BJ (cell line): ENCODE measurements at regions not wholly inside any gene's neighbourhood (a gene's known extent, or its start where the extent isn't known, plus 50 kb on each side); places are given as distances from the start of the nearest gene placed in this dataset.
"Not testable (repeated sequence)": the region's sequence is repeated elsewhere in the genome, so short reads cannot be mapped to it uniquely, and the experiment has no call there.

ENCODE experiments used
- CTCF ChIA-PET: fragments of 350-600 bp; formaldehyde crosslinking; extraction: SDS; loops from one replicate; lab custom pipeline; 2021; ENCODE audit warnings: antibody characterized with exemption, inconsistent platforms; lab: Yijun Ruan, JAX
- POLR2A ChIA-PET: fragments of 300-600 bp; sonication (Branson Sonifier 250); formaldehyde crosslinking; extraction: SDS; loops from one replicate; lab custom pipeline; 2021; ENCODE audit warnings: antibody characterized with exemption; lab: Charles Lee
- DNase-seq: peaks from one replicate; pipeline ENCODE4 v3.0.0-alpha.2; 2011; ENCODE audit warnings: low read depth
- H3K27me3 ChIP-seq: 2 replicates; pipeline ENCODE4 v1.6.0; 2011; ENCODE audit warnings: low read length; ENCODE audit not compliant: control insufficient read depth, insufficient read depth
- H3K36me3 ChIP-seq: 2 replicates; pipeline ENCODE4 v1.5.1; 2011; ENCODE audit warnings: low read length; ENCODE audit not compliant: control insufficient read depth, insufficient read depth
- H3K4me3 ChIP-seq: 2 replicates; pipeline ENCODE4 v1.5.1; 2011; ENCODE audit warnings: low read depth, mild to moderate bottlenecking, control low read depth, low read length
- CTCF ChIP-seq: IDR thresholded peaks from 2 replicates; pipeline ENCODE4 v1.5.1; 2011; ENCODE audit warnings: low read depth, mild to moderate bottlenecking, control low read depth, inconsistent platforms, low read length, moderate library complexity; ENCODE audit not compliant: insufficient read depth

- POLR2A ChIA-PET, H3K36me3 ChIP-seq, H3K4me3 ChIP-seq, H3K27me3 ChIP-seq, DNase-seq: not testable (repeated sequence)
- CTCF ChIA-PET = interaction anchor here (1.2 kb wide), 1 partner anchor 9 kb away, joined by 4 read pairs; no protein-coding TSS in a partner anchor
These were observed 62.8 kb upstream of the SAMD11 start for GRCh38 chr1:860941-861340.

- ChIA-PET CTCF (no interaction called here), POLR2A (no interaction called here)
- Histone ChIP-seq H3K4me3 (no peak overlapping the region), H3K36me3 (no peaks in the 10 kb centered on the region), H3K27me3 (peaks cover 12% of the 10 kb centered on the region)
- TF ChIP-seq CTCF = no peak
- no peak for DNase-seq
These were observed 62.0 kb upstream of the SAMD11 start for GRCh38 chr1:861714-862113.

- H3K36me3 ChIP-seq, H3K4me3 ChIP-seq, DNase-seq, POLR2A ChIA-PET, CTCF ChIA-PET: not testable (repeated sequence)
- H3K27me3 ChIP-seq = peaks cover 12% of the 10 kb centered on the region
These were observed 61.1 kb upstream of the SAMD11 start for GRCh38 chr1:862601-863000.

- DNase-seq, POLR2A ChIA-PET, H3K4me3 ChIP-seq, CTCF ChIA-PET, H3K36me3 ChIP-seq: not testable (repeated sequence)
- H3K27me3 ChIP-seq = peaks cover 11% of the 10 kb centered on the region
These were observed 58.1 kb upstream of the SAMD11 start for GRCh38 chr1:865633-866032.

- CTCF ChIA-PET = no interaction called here
- POLR2A ChIA-PET = no interaction called here
- no peak for TF ChIP-seq CTCF
These were observed 57.6 kb upstream of the SAMD11 start for GRCh38 chr1:866095-866494.

GRCh38 chr1:866631-867299, 57.0 kb upstream of the SAMD11 start:
- CTCF ChIA-PET, POLR2A ChIA-PET, H3K4me3 ChIP-seq, H3K36me3 ChIP-seq, DNase-seq: not testable (repeated sequence)
- peaks cover 11% of the 10 kb centered on the region for H3K27me3 ChIP-seq

More at GRCh38 chr1:866095-866494, 57.6 kb upstream of the SAMD11 start:
- H3K36me3 ChIP-seq = no peaks in the 10 kb centered on the region
- no peak for DNase-seq
- no peak overlapping the region for H3K4me3 ChIP-seq
- peaks cover 11% of the 10 kb centered on the region for H3K27me3 ChIP-seq

GRCh38 chr1:867550-867949, 56.2 kb upstream of the SAMD11 start:
- peaks cover 11% of the 10 kb centered on the region for H3K27me3 ChIP-seq
- DNase-seq, H3K4me3 ChIP-seq, H3K36me3 ChIP-seq, POLR2A ChIA-PET, CTCF ChIA-PET: not testable (repeated sequence)
